Muscle of arm (tissue), 1 donor: ENCODE measurements at regions not wholly inside any gene's neighbourhood (a gene's known extent, or its start where the extent isn't known, plus 50 kb on each side); places are given as distances from the start of the nearest gene placed in this dataset.
"Not testable (repeated sequence)": the region's sequence is repeated elsewhere in the genome, so short reads cannot be mapped to it uniquely, and the experiment has no call there.

Source experiments
- DNase-seq: peaks from one replicate; pipeline ENCODE4 v3.0.0-alpha.2; 2013

- no peak for DNase-seq
Observed at GRCh38 chr1:88540255-88540654, 143.8 kb upstream of the PKN2 start.

- DNase-seq: no peak
Observed at GRCh38 chr1:88541596-88541995, 142.5 kb upstream of the PKN2 start.

GRCh38 chr1:88544195-88544594 lies 139.9 kb upstream of the PKN2 start:
- DNase-seq: no peak

GRCh38 chr1:88549536-88549935 lies 134.5 kb upstream of the PKN2 start:
- DNase-seq: peak; percentile 2

- no peak for DNase-seq
Observed at GRCh38 chr1:88552226-88552625, 131.8 kb upstream of the PKN2 start.

- DNase-seq: no peak
Observed at GRCh38 chr1:88557014-88557413, 127.1 kb upstream of the PKN2 start.

- DNase-seq: no peak
Observed at GRCh38 chr1:88560621-88561020, 123.5 kb upstream of the PKN2 start.

- DNase-seq: no peak
Observed at GRCh38 chr1:88562991-88563390, 121.1 kb upstream of the PKN2 start.

- DNase-seq: no peak
Observed at GRCh38 chr1:88566615-88567387, 117.3 kb upstream of the PKN2 start.

- no peak for DNase-seq
Observed at GRCh38 chr1:88571506-88571905, 112.6 kb upstream of the PKN2 start.

- DNase-seq: no peak
Observed at GRCh38 chr1:88579598-88579997, 104.5 kb upstream of the PKN2 start.

- DNase-seq: no peak
Observed at GRCh38 chr1:88581703-88582102, 102.4 kb upstream of the PKN2 start.

- no peak for DNase-seq
Observed at GRCh38 chr1:88593358-88593757, 90.7 kb upstream of the PKN2 start.

GRCh38 chr1:88595355-88596002 lies 88.6 kb upstream of the PKN2 start:
- no peak for DNase-seq

GRCh38 chr1:88597973-88598372 lies 86.1 kb upstream of the PKN2 start:
- not testable (repeated sequence) for DNase-seq

GRCh38 chr1:88608139-88608943 lies 75.7 kb upstream of the PKN2 start:
- DNase-seq: peak; percentile 4

- DNase-seq: no peak
Observed at GRCh38 chr1:88609051-88609450, 75.0 kb upstream of the PKN2 start.

GRCh38 chr1:88610687-88611086 lies 73.4 kb upstream of the PKN2 start:
- DNase-seq: no peak

GRCh38 chr1:88612292-88612691 lies 71.8 kb upstream of the PKN2 start:
- DNase-seq: no peak

GRCh38 chr1:88612773-88613172 lies 71.3 kb upstream of the PKN2 start:
- DNase-seq: no peak

- no peak for DNase-seq
Observed at GRCh38 chr1:88618331-88618730, 65.7 kb upstream of the PKN2 start.

- DNase-seq: not testable (repeated sequence)
Observed at GRCh38 chr1:88623101-88623500, 61.0 kb upstream of the PKN2 start.
